SH-SY5Y (cell line): ENCODE measurements at regions not wholly inside any gene's neighbourhood (a gene's known extent, or its start where the extent isn't known, plus 50 kb on each side); places are given as distances from the start of the nearest gene placed in this dataset.

ENCODE experiments used
- GATA2 ChIP-seq: IDR thresholded peaks from 2 replicates; pipeline ENCODE4 v1.6.1; 2011; ENCODE audit warnings: mild to moderate bottlenecking, low read depth, low read length
- GATA3 ChIP-seq: IDR thresholded peaks from 2 replicates; pipeline ENCODE4 v1.6.1; 2011; ENCODE audit warnings: low read depth, mild to moderate bottlenecking, low read length, moderate library complexity

- TF ChIP-seq GATA3 = no peak
- TF ChIP-seq GATA2 = no peak
These were observed 337.7 kb downstream of the IPO8 start for GRCh38 chr12:30357766-30358490.

DNA sequence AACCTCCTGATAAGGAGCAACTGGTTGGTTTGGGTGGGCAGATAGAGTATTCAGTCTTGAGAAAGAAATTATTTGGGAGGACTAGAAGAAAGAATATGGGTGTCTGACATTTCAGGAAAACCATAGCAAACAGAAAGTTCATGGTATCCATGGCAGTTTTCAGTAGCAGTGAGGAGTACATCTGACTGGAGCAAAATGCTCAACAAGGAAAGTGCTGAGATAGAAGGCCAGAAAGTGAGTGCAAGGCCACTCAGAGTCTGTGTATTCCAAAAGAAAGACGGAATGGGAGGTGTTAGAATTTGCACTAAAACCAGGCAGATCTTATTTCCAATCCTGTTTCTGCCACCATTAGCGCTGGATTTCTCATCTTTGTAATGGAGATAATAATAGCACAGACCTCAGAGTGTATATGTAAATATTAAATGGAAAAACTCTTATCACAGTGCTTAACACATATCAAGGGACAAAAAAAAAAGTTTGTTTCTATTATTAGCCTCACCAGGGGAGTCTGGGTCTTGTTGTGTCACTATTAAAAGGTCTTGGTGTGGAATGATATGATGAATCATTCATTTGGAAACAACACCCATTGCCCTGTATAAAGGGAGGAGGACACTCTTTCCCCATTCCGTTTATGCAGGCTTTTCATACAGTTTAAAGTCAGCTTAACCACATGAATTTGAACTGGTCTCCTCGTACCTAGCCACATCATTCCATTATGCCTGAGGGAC is 349.8 kb downstream of the IPO8 start:
- TF ChIP-seq GATA3 = no peak
- TF ChIP-seq GATA2 = no peak

DNA sequence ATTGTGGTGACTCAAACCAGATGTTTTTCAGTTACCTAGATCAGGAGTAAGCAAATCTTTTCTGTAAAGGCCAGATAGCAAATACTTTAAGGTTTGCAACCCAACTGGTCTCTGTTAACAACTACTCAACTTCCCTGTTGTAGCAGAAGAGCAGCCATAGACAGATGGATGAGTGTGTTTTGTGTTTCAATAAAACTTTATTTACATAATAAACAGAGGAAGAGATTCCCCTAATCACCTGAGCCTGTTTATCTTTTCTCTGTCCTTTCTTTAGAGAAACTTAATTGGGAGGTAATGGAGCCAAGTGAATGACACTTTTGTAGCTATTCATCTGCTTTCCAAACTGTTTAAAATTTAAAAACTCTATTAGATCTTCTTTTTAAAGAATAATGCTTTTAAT is 365.1 kb downstream of the IPO8 start:
- TF ChIP-seq GATA2 = no peak
- TF ChIP-seq GATA3 = no peak

GRCh38 chr12:30329281-30329680 is 366.4 kb downstream of the IPO8 start:
- TF ChIP-seq GATA2 (no peak), GATA3 (no peak)

DNA sequence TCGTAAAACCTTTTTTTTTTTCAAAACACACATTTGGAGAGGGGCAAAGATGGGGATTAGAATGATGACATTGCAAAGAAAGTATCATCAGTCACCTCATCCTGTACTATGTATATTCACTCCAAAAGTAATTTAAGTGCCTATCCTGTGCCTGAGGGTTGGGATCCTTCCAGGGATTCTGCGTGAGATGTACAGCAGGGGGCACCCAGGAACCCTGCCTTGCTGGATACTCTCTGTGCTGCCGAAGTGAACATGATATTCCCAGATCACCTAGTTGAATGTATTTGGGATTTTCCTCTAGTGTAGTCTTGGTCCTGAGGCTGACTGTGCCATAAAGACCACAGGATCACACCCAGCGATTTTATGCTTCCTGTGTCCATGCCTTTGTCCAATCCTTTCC is 372.7 kb downstream of the IPO8 start:
- no peak for TF ChIP-seq GATA3
- no peak for TF ChIP-seq GATA2

DNA sequence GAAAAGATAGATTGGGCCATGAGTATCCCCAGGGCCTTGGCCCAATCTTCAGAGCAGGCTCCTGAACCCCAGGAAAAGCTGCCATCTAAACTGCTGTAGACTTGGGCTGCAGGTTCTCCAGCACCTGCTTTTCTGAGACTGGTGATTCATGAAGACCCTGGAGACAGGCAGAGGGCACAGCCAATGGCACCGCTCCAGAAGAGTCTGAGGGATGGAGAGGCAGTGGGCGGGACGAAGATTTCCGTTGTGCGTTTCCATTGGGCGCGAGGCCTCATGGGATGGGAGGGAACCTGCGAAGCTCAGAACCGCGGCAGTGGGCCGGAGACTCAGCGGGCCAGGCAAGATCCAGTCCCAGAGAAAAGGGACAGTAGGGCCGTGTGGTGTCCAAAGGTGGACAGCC is 375.1 kb downstream of the IPO8 start:
- TF ChIP-seq GATA3 (no peak), GATA2 (no peak)

DNA sequence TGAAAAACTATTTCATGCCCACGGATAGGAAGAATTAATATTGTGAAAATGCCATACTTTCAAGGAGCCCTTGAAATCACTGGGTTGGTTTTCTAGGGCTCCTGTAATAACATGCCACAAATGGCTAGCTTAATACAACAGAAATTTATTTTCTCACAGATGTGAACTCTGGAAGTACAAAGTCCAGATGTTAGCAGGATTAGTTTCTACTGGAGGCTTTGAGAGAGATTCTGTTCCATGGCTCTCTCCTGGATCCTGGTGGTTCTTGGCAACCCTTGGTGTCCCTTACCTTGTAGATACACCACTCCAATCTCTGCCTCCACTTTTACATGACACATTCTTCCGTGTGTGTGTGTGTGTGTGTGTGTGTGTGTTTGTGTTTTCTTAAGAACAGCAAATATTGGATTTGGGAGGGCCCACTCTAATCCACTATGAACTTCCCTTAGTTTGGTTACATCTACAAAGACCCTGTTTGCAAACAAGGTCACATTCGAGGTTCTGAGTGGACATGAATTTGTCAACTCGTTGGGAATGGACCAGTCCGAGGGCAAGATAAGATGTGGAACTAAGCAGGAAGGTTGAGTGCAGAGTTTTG is 381.1 kb downstream of the IPO8 start:
- no peak for TF ChIP-seq GATA3
- no peak for TF ChIP-seq GATA2

GRCh38 chr12:30308010-30308717 is 387.5 kb downstream of the IPO8 start:
- TF ChIP-seq GATA2 (no peak), GATA3 (no peak)

DNA sequence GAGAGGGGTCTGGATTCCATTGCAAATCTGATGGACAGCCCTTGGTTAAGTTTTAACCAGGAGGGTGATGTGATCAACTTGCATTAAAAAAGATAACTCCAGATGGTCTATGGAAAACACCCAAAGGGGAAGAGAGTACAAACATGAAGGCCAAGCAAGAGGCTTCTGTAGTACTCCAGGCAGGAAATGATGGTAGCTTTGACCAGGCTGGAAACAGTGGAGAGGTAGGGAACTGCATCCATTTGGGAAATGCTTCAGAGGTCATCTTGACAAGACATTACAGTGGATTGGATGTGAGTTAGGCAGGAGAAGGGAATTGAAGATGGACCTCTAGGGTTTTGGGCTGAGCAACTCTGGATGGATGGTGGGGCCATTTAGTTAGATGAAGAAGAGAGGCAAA is 391.1 kb downstream of the IPO8 start:
- TF ChIP-seq GATA3 (no peak), GATA2 (no peak)

- TF ChIP-seq GATA2 = no peak
- TF ChIP-seq GATA3 = no peak
These were observed 394.4 kb downstream of the IPO8 start for GRCh38 chr12:30301291-30301690.

DNA sequence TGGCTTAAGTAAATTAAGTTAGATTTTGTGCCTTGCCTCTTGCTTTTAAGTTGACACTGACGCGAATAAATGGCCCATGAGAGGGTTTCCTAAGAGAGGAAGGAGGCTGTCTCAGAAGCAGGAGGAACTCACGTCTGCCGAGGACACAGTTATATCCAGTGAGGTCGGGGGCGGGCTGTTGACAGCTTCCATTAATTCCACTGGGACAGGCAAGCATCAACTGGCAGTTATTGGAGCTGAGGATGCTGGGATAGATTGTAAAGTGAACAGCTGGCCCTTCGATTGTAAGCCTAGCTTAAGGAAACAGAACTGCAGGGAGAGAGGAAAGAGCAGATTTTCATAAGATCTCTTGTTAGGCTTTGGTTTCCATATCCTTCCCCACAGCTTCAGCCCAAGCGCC is 399.2 kb downstream of the IPO8 start:
- TF ChIP-seq GATA2 (no peak), GATA3 (no peak)

- TF ChIP-seq GATA2 = no peak
- TF ChIP-seq GATA3 = no peak
These were observed 409.2 kb downstream of the IPO8 start for GRCh38 chr12:30286345-30286926.

- TF ChIP-seq GATA3 (no peak), GATA2 (no peak)
These were observed 417.3 kb downstream of the IPO8 start for GRCh38 chr12:30278401-30278800.

GRCh38 chr12:30269496-30269895 is 426.2 kb downstream of the IPO8 start:
- TF ChIP-seq GATA2 = no peak
